Activated naive CD8-positive, alpha-beta T cell treated with anti-CD3 and anti-CD28 coated beads, Interleukin-2, amount 10 ng/mL, durations not matched to agents 7 days and 5 days (primary cell): ENCODE measurements at regions not wholly inside any gene's neighbourhood (a gene's known extent, or its start where the extent isn't known, plus 50 kb on each side); places are given as distances from the start of the nearest gene placed in this dataset.

Experiments
- ATAC-seq: fragments of 150-1000 bp; cut with Tn5 transposase; one replicate; pipeline ENCODE4 v1.10.0; 2021; ENCODE audit warnings: low read depth, moderate library complexity
- POLR2A ChIA-PET: fragments of 350-600 bp; sonication (Branson Sonifier 250); formaldehyde crosslinking; loops from one replicate; lab custom pipeline; 2021; ENCODE audit warnings: antibody characterized with exemption; lab: Charles Lee
- DNase-seq: peaks from one replicate; pipeline ENCODE4 v3.0.0; 2021
- H3K27ac Mint-ChIP-seq: one replicate; pipeline ENCODE4 v1.8.0; 2022; ENCODE audit warnings: mild to moderate bottlenecking, mixed read lengths
- H3K27me3 Mint-ChIP-seq: one replicate; pipeline ENCODE4 v1.8.0; 2022; ENCODE audit warnings: mild to moderate bottlenecking, moderate library complexity, mixed read lengths
- H3K36me3 Mint-ChIP-seq: one replicate; pipeline ENCODE4 v1.8.0; 2021; ENCODE audit warnings: mild to moderate bottlenecking, mixed read lengths
- H3K4me1 Mint-ChIP-seq: one replicate; pipeline ENCODE4 v1.8.0; 2021; ENCODE audit warnings: mixed read lengths
- H3K4me3 Mint-ChIP-seq: one replicate; pipeline ENCODE4 v1.8.0; 2022; ENCODE audit warnings: mild to moderate bottlenecking, moderate library complexity, mixed read lengths
- H3K9me3 Mint-ChIP-seq: one replicate; pipeline ENCODE4 v1.8.0; 2021; ENCODE audit warnings: mixed read lengths

- POLR2A ChIA-PET: no interaction called here
- H3K36me3 Mint-ChIP-seq: no peaks in the 10 kb centered on the region
- DNase-seq: no peak
- H3K9me3 Mint-ChIP-seq: no peaks in the 10 kb centered on the region
- H3K4me1 Mint-ChIP-seq: no peaks in the 10 kb centered on the region
- no peak overlapping the region for H3K27ac Mint-ChIP-seq
- no peak overlapping the region for H3K4me3 Mint-ChIP-seq
- no peaks in the 10 kb centered on the region for H3K27me3 Mint-ChIP-seq
- ATAC-seq: no peak
Observed at GRCh38 chr6:4671587-4672115, 104.6 kb upstream of the CDYL start.

GRCh38 chr6:4670824-4671409, 105.3 kb upstream of the CDYL start:
- Mint-ChIP-seq H3K27ac (no peak overlapping the region), H3K4me3 (no peak overlapping the region), H3K27me3 (no peaks in the 10 kb centered on the region), H3K36me3 (no peaks in the 10 kb centered on the region), H3K4me1 (no peaks in the 10 kb centered on the region), H3K9me3 (no peaks in the 10 kb centered on the region)
- POLR2A ChIA-PET: no interaction called here
- DNase-seq (no peak), ATAC-seq (no peak)

- POLR2A ChIA-PET: no interaction called here
- Mint-ChIP-seq H3K27ac (no peak overlapping the region), H3K4me1 (no peaks in the 10 kb centered on the region), H3K9me3 (no peaks in the 10 kb centered on the region), H3K4me3 (no peak overlapping the region), H3K36me3 (no peaks in the 10 kb centered on the region), H3K27me3 (no peaks in the 10 kb centered on the region)
- DNase-seq (no peak), ATAC-seq (no peak)
Observed at GRCh38 chr6:4670290-4670689, 105.9 kb upstream of the CDYL start.

GRCh38 chr6:4668271-4669179, 107.7 kb upstream of the CDYL start:
- no peak for ATAC-seq
- Mint-ChIP-seq H3K9me3 (no peaks in the 10 kb centered on the region), H3K27me3 (peaks cover 5% of the 10 kb centered on the region), H3K27ac (no peak overlapping the region), H3K36me3 (no peaks in the 10 kb centered on the region), H3K4me3 (no peak overlapping the region), H3K4me1 (no peaks in the 10 kb centered on the region)
- POLR2A ChIA-PET: no interaction called here
- no peak for DNase-seq

GRCh38 chr6:4667591-4667990, 108.6 kb upstream of the CDYL start:
- ATAC-seq (no peak), DNase-seq (no peak)
- no peak overlapping the region for H3K27ac Mint-ChIP-seq
- H3K9me3 Mint-ChIP-seq: no peaks in the 10 kb centered on the region
- no peaks in the 10 kb centered on the region for H3K4me1 Mint-ChIP-seq
- no peaks in the 10 kb centered on the region for H3K36me3 Mint-ChIP-seq
- POLR2A ChIA-PET: no interaction called here
- H3K4me3 Mint-ChIP-seq: no peak overlapping the region
- H3K27me3 Mint-ChIP-seq: peaks cover 5% of the 10 kb centered on the region

- H3K4me1 Mint-ChIP-seq: no peaks in the 10 kb centered on the region
Observed at GRCh38 chr6:4666886-4667513, 109.2 kb upstream of the CDYL start.

GRCh38 chr6:4665489-4666417, 110.5 kb upstream of the CDYL start:
- Mint-ChIP-seq H3K4me3 (no peak overlapping the region), H3K27ac (no peak overlapping the region), H3K9me3 (no peaks in the 10 kb centered on the region), H3K36me3 (no peaks in the 10 kb centered on the region), H3K27me3 (peaks cover 5% of the 10 kb centered on the region), H3K4me1 (no peaks in the 10 kb centered on the region)
- POLR2A ChIA-PET: no interaction called here
- ATAC-seq (no peak), DNase-seq (no peak)

More at GRCh38 chr6:4666886-4667513, 109.2 kb upstream of the CDYL start:
- H3K27ac Mint-ChIP-seq: no peak overlapping the region
- H3K4me3 Mint-ChIP-seq: no peak overlapping the region
- POLR2A ChIA-PET: no interaction called here
- H3K9me3 Mint-ChIP-seq: no peaks in the 10 kb centered on the region
- no peaks in the 10 kb centered on the region for H3K36me3 Mint-ChIP-seq
- DNase-seq (no peak), ATAC-seq (no peak)
- peaks cover 5% of the 10 kb centered on the region for H3K27me3 Mint-ChIP-seq

- H3K4me1 Mint-ChIP-seq: no peaks in the 10 kb centered on the region
Observed at GRCh38 chr6:4664911-4665310, 111.3 kb upstream of the CDYL start.

GRCh38 chr6:4664117-4664626, 112.0 kb upstream of the CDYL start:
- H3K36me3 Mint-ChIP-seq: no peaks in the 10 kb centered on the region
- ATAC-seq: no peak
- H3K27ac Mint-ChIP-seq: no peak overlapping the region
- no peak overlapping the region for H3K4me3 Mint-ChIP-seq
- H3K27me3 Mint-ChIP-seq: peaks cover 5% of the 10 kb centered on the region
- no peaks in the 10 kb centered on the region for H3K9me3 Mint-ChIP-seq
- DNase-seq: no peak
- POLR2A ChIA-PET: no interaction called here
- H3K4me1 Mint-ChIP-seq: no peaks in the 10 kb centered on the region

More at GRCh38 chr6:4664911-4665310, 111.3 kb upstream of the CDYL start:
- H3K27me3 Mint-ChIP-seq: peaks cover 5% of the 10 kb centered on the region
- H3K9me3 Mint-ChIP-seq: no peaks in the 10 kb centered on the region
- POLR2A ChIA-PET: no interaction called here
- no peak overlapping the region for H3K27ac Mint-ChIP-seq
- no peaks in the 10 kb centered on the region for H3K36me3 Mint-ChIP-seq
- no peak for ATAC-seq
- DNase-seq: no peak
- no peak overlapping the region for H3K4me3 Mint-ChIP-seq

- no peak overlapping the region for H3K4me3 Mint-ChIP-seq
- H3K27ac Mint-ChIP-seq: no peak overlapping the region
- POLR2A ChIA-PET: no interaction called here
- peaks cover 12% of the 10 kb centered on the region for H3K27me3 Mint-ChIP-seq
- ATAC-seq (no peak), DNase-seq (no peak)
- H3K4me1 Mint-ChIP-seq: no peaks in the 10 kb centered on the region
- no peaks in the 10 kb centered on the region for H3K9me3 Mint-ChIP-seq
- H3K36me3 Mint-ChIP-seq: no peaks in the 10 kb centered on the region
Observed at GRCh38 chr6:4662886-4663285, 113.3 kb upstream of the CDYL start.

- Mint-ChIP-seq H3K27ac (no peak overlapping the region), H3K4me3 (no peak overlapping the region), H3K27me3 (peaks cover 15% of the 10 kb centered on the region), H3K9me3 (no peaks in the 10 kb centered on the region), H3K4me1 (no peaks in the 10 kb centered on the region), H3K36me3 (no peaks in the 10 kb centered on the region)
- DNase-seq: no peak
- POLR2A ChIA-PET: no interaction called here
- no peak for ATAC-seq
Observed at GRCh38 chr6:4661391-4661790, 114.8 kb upstream of the CDYL start.

- POLR2A ChIA-PET: no interaction called here
- DNase-seq: no peak
- Mint-ChIP-seq H3K27ac (no peak overlapping the region), H3K36me3 (no peaks in the 10 kb centered on the region), H3K4me1 (no peaks in the 10 kb centered on the region), H3K27me3 (peaks cover 15% of the 10 kb centered on the region), H3K4me3 (no peak overlapping the region), H3K9me3 (no peaks in the 10 kb centered on the region)
- no peak for ATAC-seq
Observed at GRCh38 chr6:4660377-4661321, 115.6 kb upstream of the CDYL start.
